Superior temporal gyrus (tissue), 1 donor: ENCODE measurements at regions not wholly inside any gene's neighbourhood (a gene's known extent, or its start where the extent isn't known, plus 50 kb on each side); places are given as distances from the start of the nearest gene placed in this dataset.

ENCODE experiments used
- DNase-seq: peaks from one replicate; pipeline ENCODE4 v3.0.0-alpha.2; 2016; ENCODE audit errors: extremely low spot score

DNA sequence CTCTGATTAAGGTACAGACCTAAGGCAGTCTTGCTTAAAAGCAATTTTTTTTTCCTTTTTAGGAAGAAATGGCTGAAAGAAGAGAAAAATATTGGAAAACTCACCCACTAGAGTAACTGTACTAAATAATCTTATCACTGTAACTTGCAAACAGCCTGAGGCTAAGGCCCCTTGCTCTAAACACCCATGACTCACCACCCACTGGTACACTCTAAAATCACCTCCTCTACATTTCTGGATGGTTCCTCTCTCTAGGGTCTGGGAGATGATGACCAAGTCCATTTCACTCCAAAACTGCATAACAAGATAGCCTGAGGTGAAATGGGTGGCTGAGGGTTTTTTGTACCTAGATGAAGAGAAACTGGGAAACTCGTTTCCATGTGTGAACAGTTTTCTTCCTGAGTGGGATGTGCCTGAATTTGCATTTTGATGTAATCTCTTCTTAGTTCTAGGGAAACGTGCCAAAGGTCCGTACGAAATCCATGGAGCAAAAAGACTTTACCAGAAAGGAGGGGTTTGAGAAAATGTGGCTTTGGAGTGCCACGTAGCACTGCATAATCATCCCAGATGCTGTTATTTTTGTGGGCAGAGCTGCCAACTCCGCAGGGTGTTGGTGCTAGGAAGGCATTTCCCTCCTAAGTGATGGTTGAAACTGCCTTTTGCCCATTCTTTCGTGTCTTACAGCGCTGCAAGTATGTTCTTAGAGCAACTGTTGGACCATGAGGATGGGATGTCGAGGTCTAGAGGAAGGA lies 113.5 kb upstream of the C10orf90 start:
- DNase-seq = no peak

DNA sequence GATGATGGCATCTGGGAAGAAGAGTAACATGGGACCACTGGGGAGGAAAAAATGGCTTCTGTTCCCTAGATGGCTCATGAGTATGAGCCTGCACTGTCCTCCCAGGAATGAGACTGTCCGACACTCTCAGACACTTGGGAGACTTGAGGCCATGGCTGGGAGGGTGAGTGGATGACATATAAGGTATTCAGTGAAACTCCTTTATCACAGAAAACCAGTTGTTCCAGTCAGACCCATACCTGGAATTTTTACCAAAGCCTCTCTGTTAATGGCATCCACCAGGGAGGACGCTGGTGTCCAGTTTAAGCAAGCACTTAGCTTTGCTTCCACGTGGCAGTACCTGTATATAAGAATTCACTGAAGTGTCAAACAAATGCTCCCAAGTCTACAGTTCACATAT lies 116.7 kb upstream of the C10orf90 start:
- DNase-seq = no peak

DNA sequence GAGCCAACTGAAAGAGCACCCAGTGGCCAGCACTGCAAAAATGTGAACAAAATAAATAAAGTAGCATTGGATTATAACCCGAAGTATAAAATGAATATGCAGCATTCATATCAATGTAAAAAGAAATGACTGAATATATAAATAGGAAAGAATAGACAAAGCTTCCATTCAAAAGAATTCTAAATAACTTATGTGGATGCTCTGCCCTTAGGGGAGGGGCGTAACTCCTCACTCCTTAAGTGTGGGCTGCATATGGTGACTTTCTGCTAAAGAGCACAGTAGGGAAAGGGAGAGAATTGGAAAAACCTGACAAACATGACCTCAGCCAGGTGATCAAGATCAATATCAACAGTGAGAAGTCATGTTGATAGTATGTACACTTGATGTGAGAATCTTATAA lies 109.9 kb upstream of the DOCK1 start:
- no peak for DNase-seq

DNA sequence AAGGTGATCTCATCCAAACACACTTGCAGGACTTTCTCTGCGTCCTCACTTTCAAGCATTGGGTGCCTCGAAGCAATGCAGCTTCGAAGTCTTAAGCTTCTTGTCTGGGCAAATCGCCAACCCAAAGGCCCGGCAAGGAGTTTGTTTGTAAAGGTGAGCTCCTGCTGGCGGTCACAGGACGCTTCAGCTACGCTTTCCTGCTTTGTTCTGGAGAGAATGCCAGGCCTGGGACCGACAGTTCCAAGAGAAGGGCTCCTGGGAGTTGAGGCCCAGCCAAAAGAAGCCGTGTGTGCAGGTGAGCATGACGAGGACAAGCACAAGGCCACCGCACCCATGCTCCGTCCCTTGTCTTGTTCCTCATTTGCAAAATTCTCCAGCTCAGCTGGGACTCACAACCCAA lies 106.6 kb upstream of the DOCK1 start:
- no peak for DNase-seq

DNA sequence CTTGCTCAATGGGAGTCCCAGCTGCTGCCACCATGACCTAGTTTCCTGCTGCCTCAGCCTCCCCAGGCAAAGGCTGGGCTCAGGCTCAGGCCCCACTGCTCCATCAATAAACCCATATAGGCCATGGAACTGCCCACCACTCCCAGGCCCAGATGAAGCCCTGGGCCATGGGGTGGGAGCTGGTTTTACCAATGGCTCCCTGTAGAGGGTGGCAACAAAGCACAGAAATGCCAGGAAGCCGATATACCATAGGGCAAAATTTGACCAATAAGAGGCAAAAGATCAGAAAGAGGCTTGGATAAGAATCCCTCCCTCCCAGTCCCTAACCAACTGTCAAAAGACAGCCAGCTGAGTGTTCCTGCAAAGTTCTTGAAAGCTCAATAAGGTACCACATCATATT lies 101.8 kb upstream of the DOCK1 start:
- DNase-seq = no peak

DNA sequence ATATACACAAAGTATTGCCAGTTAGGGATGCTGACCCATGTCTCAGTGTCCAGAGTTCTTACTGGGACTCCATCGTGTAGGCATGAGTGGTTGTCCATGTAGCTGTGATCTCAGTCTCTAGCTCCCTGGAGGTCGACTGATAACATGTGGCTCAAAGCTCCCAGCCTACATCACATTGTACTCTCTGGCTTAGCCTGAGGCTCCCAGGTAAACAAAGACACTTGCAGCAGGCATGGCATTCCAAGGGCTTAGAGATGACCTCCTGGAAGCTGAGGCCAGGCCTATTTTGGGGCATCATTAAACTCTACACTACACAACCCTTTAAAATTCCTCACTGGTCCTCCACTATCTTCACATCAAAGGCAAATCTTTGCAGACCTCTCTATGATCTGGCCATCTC lies 100.8 kb upstream of the DOCK1 start:
- no peak for DNase-seq

DNA sequence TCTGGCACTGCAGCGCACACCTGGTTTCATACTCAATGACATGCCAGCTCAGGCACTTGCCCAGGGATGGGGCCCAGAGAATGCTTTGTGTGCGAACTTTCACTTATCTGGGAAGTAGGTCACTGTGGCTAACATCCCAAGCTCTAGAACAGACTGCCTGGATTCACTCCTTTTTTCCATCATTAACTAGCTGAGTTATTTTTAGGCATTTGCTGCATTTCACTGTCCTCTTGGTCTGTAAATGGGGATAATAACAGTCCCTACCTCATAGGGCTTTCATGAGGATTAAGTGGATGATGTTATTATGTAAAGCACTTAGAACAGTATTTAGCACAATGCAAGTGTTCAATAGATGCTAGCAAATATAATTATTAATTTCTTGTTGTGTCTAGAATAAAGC lies 98.7 kb upstream of the DOCK1 start:
- DNase-seq = no peak

DNA sequence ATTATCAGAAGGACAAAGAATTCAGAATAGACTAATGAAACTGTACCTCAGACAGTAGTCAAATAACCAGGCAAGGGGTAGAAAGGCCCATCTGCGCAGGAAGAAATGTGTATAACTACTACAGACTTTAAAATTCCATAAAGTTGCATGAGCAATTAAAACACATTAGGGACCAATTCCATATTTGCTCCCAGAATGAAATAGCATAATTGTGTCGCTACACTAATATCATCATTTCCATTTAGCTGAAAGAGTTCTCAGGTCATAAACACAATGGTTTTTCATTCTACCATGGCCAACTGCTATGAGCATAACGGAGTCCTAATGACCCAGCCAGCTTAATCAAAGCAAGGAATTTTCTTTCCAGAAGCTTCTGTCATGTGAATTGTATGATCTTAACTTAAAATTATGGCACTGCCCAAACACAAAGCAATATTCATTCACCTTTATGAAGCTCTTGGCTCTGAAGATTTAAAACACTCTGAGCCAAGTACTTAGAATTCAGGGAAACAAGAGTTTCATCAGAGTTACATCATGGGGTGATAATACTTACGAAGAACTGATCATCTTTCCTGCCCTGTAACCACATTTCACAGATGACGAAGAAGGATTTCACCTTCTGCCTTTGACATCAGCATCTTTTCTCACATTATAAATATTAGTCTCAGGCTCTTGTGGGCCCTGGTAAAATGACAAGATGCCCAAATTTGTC lies 98.1 kb upstream of the DOCK1 start:
- DNase-seq = no peak

DNA sequence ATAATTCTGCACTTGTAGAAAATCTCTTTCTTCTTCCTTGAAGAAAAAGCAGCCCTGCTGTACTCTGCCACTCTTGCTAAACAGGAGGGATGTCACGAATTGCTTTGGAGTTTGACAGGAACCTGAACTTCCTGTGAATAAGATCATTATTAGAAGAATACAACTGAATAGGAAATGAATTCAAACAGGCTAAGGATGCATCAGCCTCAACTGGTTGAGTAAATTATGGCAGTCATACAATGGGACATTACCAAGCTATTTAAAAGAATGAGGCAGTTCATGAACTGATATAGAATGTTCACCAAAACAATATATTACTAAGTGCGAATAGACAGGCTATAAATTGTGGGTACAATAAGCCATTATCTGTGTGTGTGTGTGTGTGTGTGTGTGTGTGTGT lies 97.1 kb upstream of the DOCK1 start:
- no peak for DNase-seq

DNA sequence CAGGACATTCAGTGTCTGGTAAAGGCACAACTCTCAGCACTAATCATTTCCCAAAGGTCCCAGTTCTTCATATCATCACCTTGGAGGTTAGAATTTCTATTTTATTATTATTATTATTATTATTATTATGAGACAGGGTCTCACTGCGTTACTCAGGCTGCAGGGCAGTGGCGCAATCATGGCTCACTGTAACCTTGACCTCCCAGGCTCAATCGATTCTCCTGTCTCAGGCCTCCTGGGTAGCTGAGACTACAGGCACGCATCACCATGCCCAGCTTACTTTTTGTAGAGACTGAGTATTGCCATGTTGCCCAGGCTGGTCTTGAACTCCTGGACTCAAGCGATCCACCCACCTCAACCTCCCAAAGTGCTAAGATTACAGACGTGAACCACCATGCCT lies 91.8 kb upstream of the DOCK1 start:
- no peak for DNase-seq

DNA sequence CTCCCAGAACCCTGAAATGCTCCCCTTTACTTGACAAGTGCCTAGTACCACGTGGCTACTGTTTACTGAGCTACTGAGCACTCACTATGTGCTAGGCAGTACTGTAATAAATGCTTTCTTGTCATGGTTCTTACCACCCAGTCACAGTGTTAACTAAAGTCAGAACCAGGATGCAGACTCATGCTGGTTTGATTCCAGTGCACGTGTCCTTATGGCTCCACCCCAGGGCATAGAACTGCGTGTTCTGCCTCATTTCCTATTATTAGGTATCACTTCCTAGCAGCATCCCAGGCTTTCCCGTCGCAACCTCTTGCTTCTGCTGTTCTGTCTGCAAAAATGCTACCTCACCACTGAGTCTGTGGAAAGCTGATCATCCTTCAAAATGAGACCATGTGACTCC lies 71.7 kb upstream of the DOCK1 start:
- no peak for DNase-seq

DNA sequence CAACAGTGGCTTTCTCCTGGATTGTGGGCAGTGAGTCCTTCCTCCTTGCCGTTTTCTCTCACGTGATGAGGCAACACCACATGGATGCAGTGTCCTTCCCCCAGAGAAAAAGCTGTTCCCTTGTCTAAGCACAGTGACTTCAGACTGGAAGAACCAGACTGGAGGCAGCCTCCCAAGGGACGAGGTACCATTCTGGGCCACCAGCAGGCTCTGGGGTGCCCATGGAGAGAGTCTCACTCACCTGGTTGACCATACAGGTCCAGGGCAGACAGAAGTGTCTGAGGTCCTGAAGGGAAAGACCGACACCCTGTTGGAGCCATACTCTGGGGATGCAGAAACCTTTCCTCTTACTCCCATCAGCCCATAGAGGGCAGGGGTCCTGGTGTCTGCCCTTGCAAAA lies 69.2 kb upstream of the DOCK1 start:
- no peak for DNase-seq

DNA sequence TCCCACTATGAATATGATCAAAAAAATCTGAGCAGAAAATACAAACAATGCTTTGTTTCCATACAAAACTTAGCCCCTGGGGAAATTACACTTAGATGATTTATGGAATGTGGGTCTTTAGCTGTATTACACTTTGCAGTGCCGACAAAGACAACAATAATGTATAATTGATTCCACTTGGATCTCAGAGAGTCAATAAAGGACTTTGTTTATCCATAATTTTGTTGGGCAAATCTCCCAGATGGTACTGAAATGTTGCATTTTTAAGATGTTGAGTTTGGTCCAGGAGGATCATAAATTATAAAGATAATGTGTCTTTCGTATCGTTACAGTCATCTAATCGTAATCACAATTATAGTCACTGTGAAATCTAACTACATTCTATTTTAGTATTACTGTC lies 66.9 kb upstream of the DOCK1 start:
- DNase-seq = peak; percentile 47

DNA sequence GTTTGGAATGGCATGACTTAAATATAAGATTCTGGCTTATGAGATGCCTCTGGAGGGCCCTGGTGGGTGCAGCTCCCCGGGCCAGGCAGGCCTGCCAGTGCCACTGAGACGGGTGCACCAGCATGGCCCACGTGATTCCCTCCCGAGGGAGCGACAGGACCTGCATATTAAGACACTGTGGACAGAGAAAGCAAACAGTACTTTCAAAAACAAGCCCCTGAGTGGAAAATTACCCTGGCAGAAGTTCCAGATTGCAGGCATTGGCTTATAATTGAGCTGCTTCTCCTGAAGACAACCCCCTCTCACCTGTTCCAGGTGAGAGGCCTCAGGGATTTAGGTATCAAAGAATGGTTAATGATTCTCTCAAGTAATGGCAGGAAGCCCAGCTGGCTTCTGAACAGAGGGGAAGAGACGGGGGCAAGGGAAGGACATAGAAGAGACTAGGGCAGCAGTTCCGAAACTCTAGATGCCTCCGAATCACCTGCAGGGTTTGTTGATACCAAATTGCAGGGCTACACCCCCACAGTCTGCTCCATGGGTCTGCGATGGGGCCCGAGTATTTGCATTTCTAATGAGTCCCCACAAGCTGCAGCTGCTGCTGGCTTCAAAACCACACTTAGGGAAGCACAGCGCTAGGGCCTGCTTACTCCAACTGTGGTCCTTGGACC lies 66.0 kb upstream of the DOCK1 start:
- peak; percentile 93 for DNase-seq

DNA sequence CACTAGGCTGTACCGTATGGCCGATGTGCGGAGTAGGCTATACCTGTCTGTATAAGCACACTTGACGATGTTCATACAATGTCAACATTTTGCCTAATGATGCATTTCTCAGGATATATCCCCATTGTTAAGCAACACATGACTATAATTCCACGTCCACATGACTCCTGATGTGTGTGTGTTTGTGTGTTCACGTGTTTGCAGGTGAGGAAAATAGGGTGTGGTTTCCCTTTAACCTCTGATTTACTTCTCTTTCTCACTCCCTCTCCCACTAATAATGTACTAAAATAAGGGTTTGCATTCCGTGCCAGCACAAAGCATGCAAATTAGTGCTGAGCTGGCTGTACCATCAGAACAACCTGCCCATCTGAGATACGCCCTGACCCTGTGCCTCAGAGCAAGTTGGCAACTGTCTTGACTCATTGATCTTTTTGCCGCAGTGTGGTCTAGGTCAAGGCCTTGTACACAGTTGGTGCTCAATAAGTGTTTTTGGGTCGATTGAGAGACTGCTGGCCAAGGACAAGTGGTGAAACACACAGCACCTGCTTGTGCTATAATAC lies 64.6 kb upstream of the DOCK1 start:
- no peak for DNase-seq

DNA sequence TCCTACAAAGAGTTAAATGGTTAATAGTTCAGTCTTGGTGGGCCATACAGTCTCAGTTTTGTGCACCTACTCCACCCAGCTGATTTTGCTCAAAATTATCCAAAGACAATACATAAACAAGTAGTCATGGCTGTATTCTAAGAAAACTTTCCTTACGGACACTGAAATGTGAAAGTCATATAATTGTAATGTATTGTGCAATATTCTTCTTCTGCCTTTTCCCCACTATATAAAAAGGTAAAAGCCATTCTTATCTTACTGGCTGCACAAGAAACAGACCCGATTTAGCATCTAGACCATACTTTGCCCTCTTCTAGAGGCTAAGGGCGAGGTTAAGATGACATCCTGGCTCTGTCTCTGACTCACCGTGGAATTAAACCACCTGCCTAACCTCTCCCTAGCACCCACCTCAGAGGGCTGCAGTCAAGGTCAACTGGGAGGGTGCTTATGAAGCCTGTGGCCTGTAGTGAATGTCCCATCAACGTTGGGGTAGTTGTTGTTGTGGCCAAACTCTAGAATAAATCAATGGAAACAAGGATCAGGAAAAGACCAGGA lies 63.8 kb upstream of the DOCK1 start:
- no peak for DNase-seq

DNA sequence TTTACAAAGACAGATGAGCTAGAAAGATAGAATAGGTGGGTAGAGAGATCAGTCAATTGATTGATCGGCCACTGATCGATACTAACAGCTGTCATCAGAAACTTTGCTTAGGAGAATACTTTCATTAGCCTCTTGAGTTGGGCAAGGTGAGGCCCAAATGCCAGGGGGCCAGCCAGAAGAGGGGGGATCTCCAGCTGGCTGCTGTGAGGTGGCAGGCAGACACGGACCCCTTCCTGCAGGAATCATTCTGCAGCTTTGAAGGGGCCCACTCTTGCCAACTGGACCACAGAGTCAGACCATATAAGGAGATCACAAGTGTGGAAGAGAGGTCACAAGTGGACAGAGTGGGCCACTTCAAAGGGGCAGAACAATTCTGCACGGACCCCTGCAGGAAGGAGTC lies 62.9 kb upstream of the DOCK1 start:
- no peak for DNase-seq

DNA sequence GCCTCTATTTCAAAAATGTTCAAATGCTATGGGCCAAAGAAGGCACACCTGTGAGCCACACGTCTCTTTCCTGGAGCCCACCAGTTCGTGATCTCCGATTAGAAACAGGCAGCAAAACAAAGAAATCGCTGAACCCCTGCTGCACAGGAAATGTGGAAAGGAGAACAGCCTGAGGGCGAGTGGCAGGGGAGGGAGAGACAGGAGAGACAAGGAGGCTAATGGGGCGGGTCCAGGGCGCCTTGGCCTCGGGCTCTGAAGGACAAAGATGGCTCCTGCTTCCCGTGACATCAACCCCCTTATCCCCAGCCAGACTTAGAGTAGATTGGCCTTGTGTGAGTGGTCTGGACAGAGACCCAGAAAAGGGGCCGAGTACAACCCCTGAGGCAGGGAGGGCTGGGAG lies 62.4 kb upstream of the DOCK1 start:
- DNase-seq = no peak

DNA sequence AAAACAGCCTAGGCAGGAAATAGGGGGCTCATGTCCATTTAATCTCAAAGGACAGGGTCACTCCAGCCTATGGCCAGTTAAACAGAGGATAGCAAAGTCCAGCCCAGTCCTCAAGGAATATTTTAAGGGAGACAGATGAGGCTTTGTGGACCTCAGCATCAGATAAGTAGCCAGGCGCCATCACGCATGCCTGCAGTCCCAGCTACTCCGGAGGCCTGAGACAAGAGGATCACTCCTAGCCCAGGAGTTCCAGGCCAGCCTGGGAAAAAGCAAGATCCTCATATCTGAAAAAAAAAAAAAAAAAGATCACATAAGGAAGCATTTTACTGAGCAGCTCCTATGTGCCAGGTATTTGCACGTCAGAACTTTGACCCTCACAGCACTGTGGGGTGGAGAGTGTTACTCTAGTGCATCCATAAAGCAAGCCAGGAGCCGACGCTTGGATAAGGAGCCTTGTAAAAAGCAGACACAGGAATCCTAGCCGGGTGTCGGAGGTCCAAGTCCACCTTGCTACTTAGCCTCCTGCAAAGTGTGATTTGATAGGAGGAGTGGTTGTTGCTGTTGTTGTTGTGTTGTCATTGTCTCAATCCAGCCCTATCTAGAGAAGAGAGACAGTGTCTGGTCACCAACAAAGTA lies 61.8 kb upstream of the DOCK1 start:
- no peak for DNase-seq

DNA sequence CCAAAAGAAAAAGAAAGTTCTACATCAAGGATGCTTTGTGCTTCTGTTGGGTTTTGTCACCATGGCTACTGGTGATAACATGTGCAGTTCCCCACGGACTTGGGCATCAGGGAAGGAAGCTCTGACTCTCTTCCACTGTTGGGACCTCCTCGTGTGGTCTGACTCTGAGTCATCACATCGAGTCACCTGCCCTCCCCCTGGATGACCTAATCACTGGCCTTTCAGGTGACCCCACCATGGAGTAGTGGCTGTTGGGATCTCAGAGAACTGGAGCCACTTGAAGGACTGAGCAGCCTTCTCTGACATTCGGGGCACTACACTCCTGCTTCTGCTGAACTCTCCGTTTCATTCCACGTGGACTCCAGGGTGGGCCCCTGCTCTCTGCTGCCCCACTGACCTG lies 60.8 kb upstream of the DOCK1 start:
- DNase-seq = no peak

DNA sequence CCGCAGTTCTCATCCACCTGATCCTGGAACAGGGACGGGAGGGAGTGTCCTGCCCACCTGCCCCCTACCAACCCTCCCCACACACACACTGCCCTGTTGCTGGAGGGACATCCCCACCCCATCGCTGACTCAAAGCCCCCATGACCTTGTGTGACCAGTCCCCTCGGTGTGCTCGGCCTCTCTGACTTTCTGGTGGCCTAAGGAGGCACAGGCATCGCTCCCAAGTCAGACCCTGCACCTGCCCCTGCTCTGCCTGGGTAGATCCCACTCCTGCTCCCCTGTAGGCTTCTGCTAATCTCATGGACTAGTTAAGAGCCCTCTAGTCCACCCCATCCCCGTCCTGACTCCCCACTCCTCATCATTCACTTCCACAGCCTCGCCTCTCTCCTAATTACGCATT lies 58.8 kb upstream of the DOCK1 start:
- DNase-seq = no peak

DNA sequence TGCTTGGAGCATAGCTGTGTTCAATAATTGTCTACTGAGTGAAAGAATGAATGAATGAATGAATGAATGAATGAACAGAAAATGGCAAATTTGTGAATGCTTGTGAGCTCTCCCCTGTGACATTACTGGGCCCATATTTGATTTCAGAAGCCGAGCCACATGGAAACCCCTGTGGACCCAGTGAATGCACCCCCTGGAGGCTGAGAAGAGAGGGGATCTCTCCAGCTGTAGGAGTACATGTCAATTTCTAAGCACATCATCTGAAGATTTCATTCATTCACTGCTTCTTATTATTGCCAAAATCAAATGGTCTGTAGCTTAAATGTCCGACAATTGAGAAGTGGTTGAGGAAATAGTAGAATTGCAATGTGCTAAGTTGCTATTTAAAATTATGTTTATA lies 58.3 kb upstream of the DOCK1 start:
- no peak for DNase-seq
